Kidney (tissue), 13 donors: ENCODE measurements at regions not wholly inside any gene's neighbourhood (a gene's known extent, or its start where the extent isn't known, plus 50 kb on each side); places are given as distances from the start of the nearest gene placed in this dataset.

Experiments
- DNase-seq, 5 donors: peaks; one replicate each; pipeline ENCODE4 v3.0.0-alpha.2; 2013 to 2020
- FAIRE-seq: peaks from 2 replicates; lab custom pipeline; 2012; peaks lifted over from hg19 to GRCh38; lab: Jason Lieb, UNC
- H3K27ac ChIP-seq, 2 donors: one replicate each; pipeline ENCODE4 v1.7.0; 2013; ENCODE audit warnings: low read depth in 2 of 2, low read length in 2 of 2, inconsistent platforms in 1 of 2
- H3K27me3 ChIP-seq: one replicate; pipeline ENCODE4 v1.7.1; 2013; ENCODE audit warnings: low read length, inconsistent platforms; ENCODE audit not compliant: control insufficient read depth, insufficient read depth
- H3K36me3 ChIP-seq, 3 donors: one replicate each; pipeline versions ENCODE4 v1.7.0 to v1.7.1; 2013; ENCODE audit warnings: low read length in 3 of 3, control low read depth in 1 of 3, inconsistent platforms in 1 of 3; ENCODE audit not compliant: insufficient read depth in 3 of 3, control insufficient read depth in 2 of 3
- H3K4me1 ChIP-seq, 3 donors: one replicate each; pipeline versions ENCODE4 v1.7.0 to v1.7.1; 2013; ENCODE audit warnings: low read length in 3 of 3, inconsistent platforms in 1 of 3, low read depth in 1 of 3; ENCODE audit not compliant: control insufficient read depth in 2 of 3, insufficient read depth in 2 of 3
- H3K4me3 ChIP-seq, 3 donors: one replicate each; pipeline versions ENCODE4 v1.7.0 to v1.8.1; 2013; ENCODE audit warnings: low read length in 3 of 3, control low read depth in 1 of 3, inconsistent platforms in 1 of 3
- H3K9ac ChIP-seq, 3 donors: one replicate each; pipeline versions ENCODE4 v1.7.0 to v1.7.1; 2013; ENCODE audit warnings: low read length in 3 of 3, control low read depth in 1 of 3, inconsistent platforms in 1 of 3
- H3K9me3 ChIP-seq, 3 donors: one replicate each; pipeline versions ENCODE4 v1.7.0 to v1.7.1; 2013; ENCODE audit warnings: low read length in 3 of 3, control low read depth in 1 of 3, inconsistent platforms in 1 of 3; ENCODE audit not compliant: control insufficient read depth in 2 of 3, insufficient read depth in 1 of 3
- CTCF ChIP-seq: IDR thresholded peaks from 3 replicates; pipeline ENCODE4 v1.5.1; 2012; ENCODE audit warnings: mild to moderate bottlenecking, moderate library complexity, borderline replicate concordance; ENCODE audit not compliant: insufficient read depth; ENCODE audit errors: extremely low read depth
- intact Hi-C: fragments of 100-400 bp; cut with DNase I; formaldehyde crosslinking; loops from one replicate; pipeline ENCODE4 v1.11.1; 2022
- donor health status: control.
- donor health status: control.
- donor health status: control.
- donor health status: control.
- donor health status: control.
- donor health status: DM: yes; HTN: yes; CAD: no.
- donor health status: Normal renal cell carcinoma (clear cell type).

- Histone ChIP-seq H3K36me3 (no peaks in the 10 kb centered on the region), H3K27me3 (peaks cover 2% of the 10 kb centered on the region), H3K4me1 (no peaks in the 10 kb centered on the region), H3K4me3 (no peak overlapping the region), H3K9me3 (no peaks in the 10 kb centered on the region), H3K9ac (no peak overlapping the region), H3K27ac (no peak overlapping the region)
- TF ChIP-seq CTCF = no peak
- DNase-seq (no peak), FAIRE-seq (no peak)
- intact Hi-C loops = no loop called here
Measured at GRCh38 chrX:39631276-39632229, 466.2 kb downstream of the BCOR start.

GRCh38 chrX:39633293-39633692 is 464.5 kb downstream of the BCOR start:
- Histone ChIP-seq H3K27me3 (peaks cover 2% of the 10 kb centered on the region), H3K9me3 (no peaks in the 10 kb centered on the region), H3K9ac (no peak overlapping the region), H3K27ac (no peak overlapping the region), H3K4me1 (no peaks in the 10 kb centered on the region), H3K4me3 (no peak overlapping the region), H3K36me3 (no peaks in the 10 kb centered on the region)
- TF ChIP-seq CTCF = no peak
- DNase-seq (no peak), FAIRE-seq (no peak)
- intact Hi-C loops = no loop called here

GRCh38 chrX:39636481-39636880 is 461.3 kb downstream of the BCOR start:
- no peaks in the 10 kb centered on the region for H3K4me1 ChIP-seq
- H3K9ac ChIP-seq = no peak overlapping the region
- DNase-seq (no peak), FAIRE-seq (no peak)
- no peak overlapping the region for H3K27ac ChIP-seq
- intact Hi-C loops = no loop called here
- no peak overlapping the region for H3K4me3 ChIP-seq
- peaks cover 2% of the 10 kb centered on the region for H3K27me3 ChIP-seq
- H3K9me3 ChIP-seq = no peaks in the 10 kb centered on the region
- H3K36me3 ChIP-seq = no peaks in the 10 kb centered on the region
- TF ChIP-seq CTCF = no peak
